ENCODE measurements at regions not wholly inside any gene's neighbourhood (a gene's known extent, or its start where the extent isn't known, plus 50 kb on each side); places are given as distances from the start of the nearest gene placed in this dataset.

DNA sequence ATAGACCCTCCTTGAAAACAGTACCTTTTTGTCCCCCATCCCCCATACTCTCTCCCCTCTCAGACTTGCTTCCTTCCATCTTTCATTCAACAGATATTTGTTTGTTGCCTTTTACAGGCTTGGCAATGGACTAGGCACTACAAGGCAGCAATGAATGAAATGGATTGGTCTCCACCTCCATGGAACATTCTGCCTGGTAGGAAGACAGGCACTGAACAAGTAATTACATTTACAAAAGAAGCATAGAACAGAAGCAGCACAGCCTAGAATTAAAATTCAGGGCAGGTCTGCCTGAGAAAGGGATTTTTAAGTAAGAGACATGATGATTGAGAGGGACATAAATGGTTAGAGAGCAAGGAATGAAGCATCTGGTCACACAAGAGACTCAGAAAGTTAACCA is 346.1 kb downstream of the GRXCR1 start:
- no peaks in the 10 kb centered on the region for H3K79me2 ChIP-seq (ENCODE audit: control insufficient read depth, insufficient read depth, low read length)
- no peak overlapping the region for H3K4me2 ChIP-seq (ENCODE audit: control insufficient read depth, insufficient read depth)
- intact Hi-C loops (cut with micrococcal nuclease; ENCODE audit: unreplicated experiment), result no loop called here
- POLR2A ChIA-PET, result interaction anchor here (0.6 kb wide), 1 partner anchor 692 kb away, joined by 7 read pairs; no protein-coding TSS in a partner anchor
- no peak overlapping the region for H3K9ac ChIP-seq (ENCODE audit: control insufficient read depth, insufficient read depth, low read length)
- no peaks in the 10 kb centered on the region; the same call in 2 of the 3 replicates for H3K9me3 ChIP-seq (replicated peaks; ENCODE audit: control insufficient read depth, insufficient read depth, low read length)
- H3K27me3 ChIP-seq (replicated peaks in 1 of 2; ENCODE audit: control insufficient read depth in 2 of 2, insufficient read depth in 2 of 2, low read length in 1 of 2), result no peaks in the 10 kb centered on the region
- RAD21 ChIA-PET (ENCODE audit: unreplicated experiment), result no interaction called here
- no peaks in the 10 kb centered on the region for H3K4me1 ChIP-seq (ENCODE audit: control insufficient read depth, insufficient read depth, low read length)
- FAIRE-seq, result no peak
- SMC1A ChIA-PET (ENCODE audit: uncharacterized antibody, unreplicated experiment), result no interaction called here
- no peak for DNase-seq (ENCODE audit: low read depth, low spot score)
- TF ChIP-seq IKZF1 (conservative IDR thresholded peaks at IDR 0.05), result no peak
- no peak for TF ChIP-seq KLF5 (IDR thresholded peaks at IDR 0.05; ENCODE audit: partially characterized antibody)
- TF ChIP-seq SPI1 (IDR thresholded peaks at IDR 0.05; ENCODE audit: borderline replicate concordance, insufficient read depth, low read depth, low read length), result no peak
- TF ChIP-seq, protein P1, sequence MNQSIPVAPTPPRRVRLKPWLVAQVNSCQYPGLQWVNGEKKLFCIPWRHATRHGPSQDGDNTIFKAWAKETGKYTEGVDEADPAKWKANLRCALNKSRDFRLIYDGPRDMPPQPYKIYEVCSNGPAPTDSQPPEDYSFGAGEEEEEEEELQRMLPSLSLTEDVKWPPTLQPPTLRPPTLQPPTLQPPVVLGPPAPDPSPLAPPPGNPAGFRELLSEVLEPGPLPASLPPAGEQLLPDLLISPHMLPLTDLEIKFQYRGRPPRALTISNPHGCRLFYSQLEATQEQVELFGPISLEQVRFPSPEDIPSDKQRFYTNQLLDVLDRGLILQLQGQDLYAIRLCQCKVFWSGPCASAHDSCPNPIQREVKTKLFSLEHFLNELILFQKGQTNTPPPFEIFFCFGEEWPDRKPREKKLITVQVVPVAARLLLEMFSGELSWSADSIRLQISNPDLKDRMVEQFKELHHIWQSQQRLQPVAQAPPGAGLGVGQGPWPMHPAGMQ (IDR thresholded peaks at IDR 0.05; ENCODE audit: borderline replicate concordance), result no peak
- TF ChIP-seq YBX1 (IDR thresholded peaks at IDR 0.05), result no peak
- no peak for TF ChIP-seq SRF (IDR thresholded peaks at IDR 0.05; ENCODE audit: low read depth in 2 of 2, low read length in 2 of 2)
- TF ChIP-seq NR2C1 (IDR thresholded peaks at IDR 0.05), result no peak
- TF ChIP-seq, protein P2, sequence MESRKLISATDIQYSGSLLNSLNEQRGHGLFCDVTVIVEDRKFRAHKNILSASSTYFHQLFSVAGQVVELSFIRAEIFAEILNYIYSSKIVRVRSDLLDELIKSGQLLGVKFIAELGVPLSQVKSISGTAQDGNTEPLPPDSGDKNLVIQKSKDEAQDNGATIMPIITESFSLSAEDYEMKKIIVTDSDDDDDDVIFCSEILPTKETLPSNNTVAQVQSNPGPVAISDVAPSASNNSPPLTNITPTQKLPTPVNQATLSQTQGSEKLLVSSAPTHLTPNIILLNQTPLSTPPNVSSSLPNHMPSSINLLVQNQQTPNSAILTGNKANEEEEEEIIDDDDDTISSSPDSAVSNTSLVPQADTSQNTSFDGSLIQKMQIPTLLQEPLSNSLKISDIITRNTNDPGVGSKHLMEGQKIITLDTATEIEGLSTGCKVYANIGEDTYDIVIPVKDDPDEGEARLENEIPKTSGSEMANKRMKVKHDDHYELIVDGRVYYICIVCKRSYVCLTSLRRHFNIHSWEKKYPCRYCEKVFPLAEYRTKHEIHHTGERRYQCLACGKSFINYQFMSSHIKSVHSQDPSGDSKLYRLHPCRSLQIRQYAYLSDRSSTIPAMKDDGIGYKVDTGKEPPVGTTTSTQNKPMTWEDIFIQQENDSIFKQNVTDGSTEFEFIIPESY (IDR thresholded peaks at IDR 0.05), result no peak
- TF ChIP-seq SMAD1 (IDR thresholded peaks at IDR 0.05; ENCODE audit: low read depth, partially characterized antibody), result no peak
- no peak for TF ChIP-seq RAD21 (IDR thresholded peaks at IDR 0.05; ENCODE audit: insufficient read depth, low read depth, low read length)
- TF ChIP-seq, protein P3, sequence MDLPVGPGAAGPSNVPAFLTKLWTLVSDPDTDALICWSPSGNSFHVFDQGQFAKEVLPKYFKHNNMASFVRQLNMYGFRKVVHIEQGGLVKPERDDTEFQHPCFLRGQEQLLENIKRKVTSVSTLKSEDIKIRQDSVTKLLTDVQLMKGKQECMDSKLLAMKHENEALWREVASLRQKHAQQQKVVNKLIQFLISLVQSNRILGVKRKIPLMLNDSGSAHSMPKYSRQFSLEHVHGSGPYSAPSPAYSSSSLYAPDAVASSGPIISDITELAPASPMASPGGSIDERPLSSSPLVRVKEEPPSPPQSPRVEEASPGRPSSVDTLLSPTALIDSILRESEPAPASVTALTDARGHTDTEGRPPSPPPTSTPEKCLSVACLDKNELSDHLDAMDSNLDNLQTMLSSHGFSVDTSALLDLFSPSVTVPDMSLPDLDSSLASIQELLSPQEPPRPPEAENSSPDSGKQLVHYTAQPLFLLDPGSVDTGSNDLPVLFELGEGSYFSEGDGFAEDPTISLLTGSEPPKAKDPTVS (IDR thresholded peaks at IDR 0.05; ENCODE audit: low read depth, low read length), result no peak
- TF ChIP-seq EP300 (IDR thresholded peaks at IDR 0.05; ENCODE audit: borderline replicate concordance in 1 of 2, control insufficient read depth in 1 of 2, low read depth in 2 of 2, low read length in 2 of 2), result no peak
- no peak for TF ChIP-seq BMI1 (IDR thresholded peaks at IDR 0.05; ENCODE audit: borderline replicate concordance)
- no peak for TF ChIP-seq WRNIP1 (IDR thresholded peaks at IDR 0.05; ENCODE audit: borderline replicate concordance, low read depth, low read length)
- TF ChIP-seq POLR2AphosphoS5 (IDR thresholded peaks at IDR 0.05; ENCODE audit: low read length), result no peak
- no peak overlapping the region for H2AFZ ChIP-seq (ENCODE audit: control insufficient read depth, low read depth, low read length)
- H3K27ac ChIP-seq (ENCODE audit: control insufficient read depth, insufficient read depth), result no peak overlapping the region
- BruUV-seq (replicated peaks), result no TSS peak
- in situ Hi-C loops (cut with MboI), result no loop called here
- no peak for ATAC-seq
- no peaks in the 10 kb centered on the region for H4K20me1 ChIP-seq (ENCODE audit: control insufficient read depth, insufficient read depth)
- CTCF ChIA-PET, result interaction anchor here (0.6 kb wide), 1 partner anchor 527 kb away, joined by 3 read pairs; no protein-coding TSS in a partner anchor
- H3K4me3 ChIP-seq, result no peak overlapping the region
- no peaks in the 10 kb centered on the region for H3K36me3 ChIP-seq (ENCODE audit: control insufficient read depth in 2 of 2, insufficient read depth in 2 of 2, low read length in 1 of 2)

Measured in GM12878 (cell line).